Small intestine (tissue), 7 donors: ENCODE measurements at regions not wholly inside any gene's neighbourhood (a gene's known extent, or its start where the extent isn't known, plus 50 kb on each side); places are given as distances from the start of the nearest gene placed in this dataset.

Experiments used
- DNase-seq, 2 donors: peaks; one replicate each; pipeline versions ENCODE4 v3.0.0 to v3.0.0-alpha.2; 2013
- FAIRE-seq: peaks from 2 replicates; lab custom pipeline; 2012; peaks lifted over from hg19 to GRCh38; lab: Jason Lieb, UNC
- H3K27ac ChIP-seq, 3 donors: one replicate each; pipeline ENCODE4 v1.5.1; 2013; ENCODE audit warnings: low read length in 2 of 3, mild to moderate bottlenecking in 2 of 3, control low read depth in 1 of 3, inconsistent platforms in 1 of 3, low read depth in 1 of 3, moderate library complexity in 1 of 3
- H3K27me3 ChIP-seq, 3 donors: one replicate each; pipeline ENCODE4 v1.6.1; 2013; ENCODE audit warnings: low read length in 3 of 3, inconsistent platforms in 1 of 3; ENCODE audit not compliant: control insufficient read depth in 3 of 3, insufficient read depth in 3 of 3
- H3K36me3 ChIP-seq, 3 donors: one replicate each; pipeline ENCODE4 v1.6.1; 2013; ENCODE audit warnings: low read length in 3 of 3, inconsistent platforms in 1 of 3, low read depth in 1 of 3, mild to moderate bottlenecking in 1 of 3, moderate library complexity in 1 of 3; ENCODE audit not compliant: control insufficient read depth in 3 of 3, insufficient read depth in 2 of 3
- H3K4me1 ChIP-seq, 3 donors: one replicate each; pipeline ENCODE4 v1.6.1; 2013; ENCODE audit warnings: low read length in 2 of 3, inconsistent platforms in 1 of 3, low read depth in 1 of 3, mild to moderate bottlenecking in 1 of 3, moderate library complexity in 1 of 3; ENCODE audit not compliant: control insufficient read depth in 3 of 3, insufficient read depth in 2 of 3
- H3K4me3 ChIP-seq, 3 donors: one replicate each; pipeline ENCODE4 v1.5.1; 2013; ENCODE audit warnings: low read length in 3 of 3, control low read depth in 1 of 3, inconsistent platforms in 1 of 3, low read depth in 1 of 3, mild to moderate bottlenecking in 1 of 3, moderate library complexity in 1 of 3
- H3K9me3 ChIP-seq, 2 donors: one replicate each; pipeline ENCODE4 v1.6.1; 2013; ENCODE audit warnings: low read depth in 1 of 2, low read length in 1 of 2; ENCODE audit not compliant: control insufficient read depth in 2 of 2, insufficient read depth in 1 of 2
- WGBS, 3 donors: extraction: QIAGEN DNeasy Blood & Tissue Kit; methylation state at CpG; one replicate each; pipeline ENCODE4 v1.1.7; 2013; 5-methylcytosine and 5-hydroxymethylcytosine counted together
- donor health status: healthy with polysubstance abuse.
- donor health status: control.
- donor health status: control.
- donor health status: Bipolar disorder and iron deficiency.
- donor health status: healthy.

DNA sequence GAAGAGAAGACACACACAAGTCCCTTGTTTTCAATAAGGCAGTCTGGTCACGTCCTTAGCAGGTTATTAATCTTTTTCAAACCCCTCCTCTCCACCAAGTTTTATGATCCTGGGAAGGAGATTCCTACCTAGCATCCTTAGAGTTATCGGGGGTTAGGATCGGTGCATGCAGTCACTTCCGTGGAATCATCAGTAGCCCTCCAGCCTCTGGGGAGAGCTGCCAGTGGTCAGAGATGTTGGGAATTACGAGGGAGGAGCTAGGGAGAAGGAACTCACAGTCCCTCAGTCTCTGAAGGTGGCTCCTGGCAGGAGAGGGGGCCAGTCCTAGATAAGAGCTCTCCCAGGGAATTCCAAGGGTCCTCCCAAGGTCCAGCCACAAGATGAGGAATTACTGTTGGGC, 57.7 kb upstream of the ATP5PO start:
- Histone ChIP-seq H3K4me3 (no peak overlapping the region), H3K4me1 (peaks cover 13 to 48% (median 13%) of the 10 kb centered on the region in 3 donors), H3K27ac (no peak overlapping the region), H3K27me3 (no peaks in the 10 kb centered on the region), H3K9me3 (no peaks in the 10 kb centered on the region), H3K36me3 (no peaks in the 10 kb centered on the region)
- DNase-seq (no peak), FAIRE-seq (no peak)
- whole genome bisulfite sequencing, 3 donors = 90 to 93% (median 91%) methylated on average over 5 of the region's 5 CpGs

DNA sequence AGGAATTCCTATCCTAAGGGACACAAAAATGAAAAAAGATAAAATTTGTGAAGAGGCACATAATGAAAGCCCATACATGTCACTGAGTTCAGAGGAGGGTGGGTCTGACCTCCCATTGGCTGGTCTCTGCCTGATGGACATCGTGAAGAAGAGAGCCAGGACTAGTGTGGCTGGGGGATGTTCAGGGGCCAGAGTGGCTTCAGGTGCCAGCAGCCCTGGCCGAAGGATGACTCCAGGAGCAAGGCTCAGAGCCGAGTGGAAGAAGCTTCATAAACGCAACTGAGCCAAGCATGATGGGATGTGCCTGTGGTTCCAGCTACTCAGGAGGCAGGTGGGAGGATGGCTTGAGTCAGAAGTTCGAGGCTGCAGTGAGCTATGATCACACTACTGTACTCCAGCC, 56.9 kb upstream of the ATP5PO start:
- Histone ChIP-seq H3K4me1 (peaks cover 13 to 53% (median 13%) of the 10 kb centered on the region in 3 donors), H3K9me3 (no peaks in the 10 kb centered on the region), H3K27me3 (no peaks in the 10 kb centered on the region), H3K4me3 (no peak overlapping the region), H3K27ac (no peak overlapping the region), H3K36me3 (no peaks in the 10 kb centered on the region)
- 87 to 90% (median 90%) methylated on average over 5 of the region's 5 CpGs for WGBS, 3 donors
- DNase-seq (no peak), FAIRE-seq (no peak)

DNA sequence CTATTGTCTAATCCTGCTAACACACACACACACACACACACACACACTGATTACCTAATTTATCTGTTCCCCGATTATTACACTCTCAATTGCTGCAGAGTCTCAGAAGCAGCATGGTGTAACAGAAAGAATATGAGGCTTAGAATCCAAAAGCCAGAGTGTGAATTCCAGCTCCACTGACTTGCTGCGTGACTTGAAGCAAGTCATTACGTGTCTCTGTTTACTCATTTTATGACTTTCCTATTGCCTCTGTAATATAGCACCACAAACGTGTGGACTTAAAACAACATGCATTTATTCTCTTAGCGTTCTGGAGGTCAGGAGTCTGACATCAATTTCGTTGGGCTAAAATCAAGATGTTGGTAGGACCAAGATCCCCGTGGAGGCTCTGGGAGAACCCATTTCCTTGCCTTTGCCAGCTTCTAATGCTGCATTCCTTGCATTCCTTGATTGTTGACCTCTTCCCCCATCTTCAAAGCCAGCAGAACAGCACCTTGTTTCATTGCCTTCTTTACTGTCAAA, 55.9 kb upstream of the ATP5PO start:
- 10 to 55% (median 30%) methylated on average over 7 of the region's 7 CpGs for WGBS, 3 donors
- Histone ChIP-seq H3K4me3 (no peak overlapping the region), H3K36me3 (no peaks in the 10 kb centered on the region), H3K9me3 (no peaks in the 10 kb centered on the region), H3K4me1 (peaks cover 13 to 60% (median 13%) of the 10 kb centered on the region in 3 donors), H3K27me3 (no peaks in the 10 kb centered on the region), H3K27ac (peak overlapping the region in 1 of 3 donors; percentile 48)
- DNase-seq = peak; percentile 80 to 81
- FAIRE-seq = no peak

DNA sequence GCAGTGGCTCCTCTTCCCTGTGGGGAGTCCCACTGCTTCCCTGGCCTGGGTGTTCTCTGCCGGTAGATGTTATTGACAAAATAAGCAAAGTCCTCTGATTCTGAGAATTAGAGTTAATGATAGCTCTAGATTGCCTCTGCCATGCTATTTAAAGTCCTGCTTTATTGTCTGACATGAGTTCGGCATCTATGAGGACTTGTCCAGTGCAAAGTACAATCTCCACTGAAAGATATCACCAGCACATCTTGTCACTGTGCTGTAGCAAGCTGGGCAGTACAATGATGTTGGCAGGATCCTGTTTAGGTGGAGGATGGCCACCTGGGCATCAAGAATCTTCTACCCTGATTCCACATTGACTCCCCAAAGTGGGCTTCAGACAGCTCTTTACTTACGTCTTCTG, 54.0 kb upstream of the ATP5PO start:
- DNase-seq (peak; percentile 71 to 77), FAIRE-seq (no peak)
- H3K9me3 ChIP-seq = no peaks in the 10 kb centered on the region
- no peak overlapping the region for H3K4me3 ChIP-seq
- peaks cover 13 to 50% (median 13%) of the 10 kb centered on the region in 3 donors for H3K4me1 ChIP-seq
- 46 to 69% (median 47%) methylated on average over 3 of the region's 3 CpGs for WGBS, 3 donors
- peak overlapping the region in 2 of 3 donors; percentile 50 to 54 for H3K27ac ChIP-seq
- H3K27me3 ChIP-seq = no peaks in the 10 kb centered on the region
- H3K36me3 ChIP-seq = no peaks in the 10 kb centered on the region

DNA sequence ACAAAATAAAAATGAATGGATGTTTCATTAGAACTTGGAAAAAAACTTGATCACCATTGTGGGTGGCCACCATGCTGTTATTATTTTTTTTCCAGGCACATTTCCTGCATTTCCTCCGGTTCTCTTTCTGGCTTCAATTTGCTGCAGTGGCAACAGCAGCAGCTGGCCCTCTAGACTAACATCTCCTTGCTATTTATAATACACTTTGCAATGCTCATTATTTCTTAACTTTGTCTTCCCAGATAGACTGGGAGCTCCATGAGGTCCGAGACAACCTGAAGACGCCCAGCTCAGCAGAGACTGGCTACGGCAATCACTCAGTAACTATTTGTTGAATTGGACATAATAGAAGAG, 53.4 kb upstream of the ATP5PO start:
- FAIRE-seq (no peak), DNase-seq (no peak)
- H3K36me3 ChIP-seq = peaks cover 0 to 3% (median 0%) of the 10 kb centered on the region in 3 donors
- no peaks in the 10 kb centered on the region for H3K9me3 ChIP-seq
- WGBS, 3 donors = 63 to 73% (median 65%) methylated on average over 4 of the region's 4 CpGs
- H3K4me1 ChIP-seq = peaks cover 13 to 50% (median 13%) of the 10 kb centered on the region in 3 donors
- H3K27ac ChIP-seq = peak overlapping the region; percentile 27 to 50 (median 48)
- H3K27me3 ChIP-seq = no peaks in the 10 kb centered on the region
- no peak overlapping the region for H3K4me3 ChIP-seq

DNA sequence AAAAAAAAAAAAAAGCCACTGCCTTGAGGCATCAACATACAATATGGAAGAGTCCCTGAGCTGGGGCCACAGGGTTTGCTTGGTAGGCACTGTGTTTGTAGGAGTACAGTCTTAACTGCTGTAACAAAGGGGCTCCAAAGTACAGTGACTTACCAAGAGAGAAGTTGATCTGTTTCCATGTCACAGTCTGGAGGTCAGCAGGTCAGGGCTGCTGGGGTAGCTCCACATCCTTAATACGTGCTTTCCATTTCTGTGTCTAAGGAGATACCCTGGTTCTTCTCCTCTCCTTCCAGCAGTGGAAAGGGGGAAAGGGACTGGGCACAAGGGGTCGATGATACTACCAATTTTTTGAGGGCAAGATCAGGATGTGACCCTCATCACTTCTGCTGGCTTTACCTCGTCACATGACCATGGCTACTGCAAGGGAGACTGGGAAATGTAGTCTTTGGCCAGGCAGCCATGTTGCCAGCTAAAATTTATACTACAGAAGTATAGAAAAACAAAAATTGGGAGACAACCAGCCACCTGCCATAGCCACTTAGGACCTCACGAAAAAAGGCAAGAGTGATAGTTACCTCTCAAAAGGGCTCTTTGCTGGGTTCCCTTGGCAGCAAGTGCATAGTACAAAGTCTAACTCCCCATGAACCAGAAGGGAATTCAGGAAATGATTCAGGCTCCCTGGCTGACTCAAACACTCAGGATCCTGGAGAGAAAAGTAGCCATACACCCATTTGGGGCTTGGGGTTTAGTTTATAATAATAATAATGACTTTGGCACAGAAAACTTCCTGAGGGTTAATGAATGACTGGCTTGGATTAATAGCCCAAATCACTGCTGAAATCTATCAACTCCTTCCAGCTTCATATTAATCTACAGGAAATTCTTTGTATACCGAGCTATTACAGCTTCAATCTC, 52.7 kb upstream of the ATP5PO start:
- DNase-seq (peak; percentile 76 to 84), FAIRE-seq (no peak)
- Histone ChIP-seq H3K4me1 (peaks cover 13 to 50% (median 13%) of the 10 kb centered on the region in 3 donors), H3K9me3 (no peaks in the 10 kb centered on the region), H3K36me3 (peaks cover 0 to 3% (median 0%) of the 10 kb centered on the region in 3 donors), H3K27ac (peak overlapping the region; percentile 46 to 86 (median 48)), H3K4me3 (no peak overlapping the region), H3K27me3 (no peaks in the 10 kb centered on the region)
- 27 to 48% (median 42%) methylated on average over 5 of the region's 5 CpGs for WGBS, 3 donors

DNA sequence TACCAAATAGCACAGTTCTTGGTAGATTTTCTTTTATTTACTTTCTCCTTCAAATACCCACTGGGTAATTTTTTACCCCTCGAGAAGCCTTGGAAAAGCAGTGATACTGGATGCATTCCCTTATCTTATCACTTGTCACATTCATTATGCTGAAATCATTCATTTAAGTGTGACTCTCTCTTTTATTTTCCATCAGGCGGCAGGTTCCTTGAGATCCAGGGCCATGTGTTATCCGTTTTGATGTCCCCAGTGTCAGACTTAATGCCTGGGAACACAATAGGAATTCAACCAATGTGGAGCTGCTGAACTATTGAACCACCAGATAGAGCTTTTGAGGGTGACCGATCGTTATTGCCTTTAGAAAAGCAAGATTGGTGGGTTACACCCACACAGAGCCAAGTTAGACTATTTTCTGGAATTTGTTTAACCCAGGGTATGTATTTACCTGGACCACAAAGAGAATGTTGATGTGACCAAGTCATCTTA, 51.5 kb upstream of the ATP5PO start:
- DNase-seq = peak in 1 of 2 donors; percentile 24
- WGBS, 3 donors = 64 to 78% (median 72%) methylated on average over 5 of the region's 5 CpGs

DNA sequence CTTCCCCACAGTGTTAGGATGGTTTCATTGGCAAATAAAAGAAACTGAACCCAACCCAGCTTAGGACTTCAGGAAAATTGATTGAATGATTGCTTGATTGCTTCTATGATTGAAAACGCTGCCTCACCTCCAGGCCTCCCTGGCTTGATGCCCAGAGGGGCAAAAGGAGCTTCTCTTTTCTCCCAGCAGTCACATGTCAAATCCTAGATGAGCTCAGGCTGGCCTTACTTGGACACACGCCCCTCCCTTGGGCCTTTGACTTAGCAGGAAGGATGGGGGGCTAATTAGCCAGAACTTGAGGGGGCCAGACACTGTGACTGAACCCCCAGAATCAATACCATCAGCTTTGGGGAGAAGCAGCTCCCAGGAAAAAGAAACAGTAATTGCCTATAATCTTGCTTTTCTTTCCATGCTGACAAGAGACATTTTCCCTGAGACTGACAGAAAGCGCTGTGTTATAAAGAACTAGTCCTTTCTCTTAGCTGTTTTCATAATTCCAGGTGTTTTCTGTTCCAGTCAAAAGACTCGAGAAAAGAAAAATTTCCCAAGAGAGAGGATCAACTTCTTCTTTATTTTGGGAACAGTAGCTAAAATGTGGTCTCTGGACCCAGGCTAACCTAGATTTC, 50.8 kb upstream of the ATP5PO start:
- FAIRE-seq (no peak), DNase-seq (peak; percentile 37 to 45)
- Histone ChIP-seq H3K4me3 (no peak overlapping the region), H3K4me1 (peaks cover 9 to 43% (median 13%) of the 10 kb centered on the region in 3 donors), H3K36me3 (peaks cover 0 to 3% (median 0%) of the 10 kb centered on the region in 3 donors), H3K27me3 (no peaks in the 10 kb centered on the region), H3K27ac (no peak overlapping the region), H3K9me3 (no peaks in the 10 kb centered on the region)
- WGBS, 3 donors = 57 to 66% (median 59%) methylated on average over 4 of the region's 4 CpGs

More for the DNA sequence above, 51.5 kb upstream of the ATP5PO start:
- Histone ChIP-seq H3K9me3 (no peaks in the 10 kb centered on the region), H3K4me3 (no peak overlapping the region), H3K4me1 (peaks cover 13 to 47% (median 13%) of the 10 kb centered on the region in 3 donors), H3K27ac (no peak overlapping the region), H3K27me3 (no peaks in the 10 kb centered on the region), H3K36me3 (peaks cover 0 to 3% (median 0%) of the 10 kb centered on the region in 3 donors)
- no peak for FAIRE-seq
